T follicular helper cell (primary cell): ENCODE measurements at regions not wholly inside any gene's neighbourhood (a gene's known extent, or its start where the extent isn't known, plus 50 kb on each side); places are given as distances from the start of the nearest gene placed in this dataset.
"Not testable (repeated sequence)": the region's sequence is repeated elsewhere in the genome, so short reads cannot be mapped to it uniquely, and the experiment has no call there.

Experiments
- DNase-seq: peaks from one replicate; pipeline ENCODE4 v3.0.0-alpha.2; 2020; ENCODE audit warnings: low read depth

DNA sequence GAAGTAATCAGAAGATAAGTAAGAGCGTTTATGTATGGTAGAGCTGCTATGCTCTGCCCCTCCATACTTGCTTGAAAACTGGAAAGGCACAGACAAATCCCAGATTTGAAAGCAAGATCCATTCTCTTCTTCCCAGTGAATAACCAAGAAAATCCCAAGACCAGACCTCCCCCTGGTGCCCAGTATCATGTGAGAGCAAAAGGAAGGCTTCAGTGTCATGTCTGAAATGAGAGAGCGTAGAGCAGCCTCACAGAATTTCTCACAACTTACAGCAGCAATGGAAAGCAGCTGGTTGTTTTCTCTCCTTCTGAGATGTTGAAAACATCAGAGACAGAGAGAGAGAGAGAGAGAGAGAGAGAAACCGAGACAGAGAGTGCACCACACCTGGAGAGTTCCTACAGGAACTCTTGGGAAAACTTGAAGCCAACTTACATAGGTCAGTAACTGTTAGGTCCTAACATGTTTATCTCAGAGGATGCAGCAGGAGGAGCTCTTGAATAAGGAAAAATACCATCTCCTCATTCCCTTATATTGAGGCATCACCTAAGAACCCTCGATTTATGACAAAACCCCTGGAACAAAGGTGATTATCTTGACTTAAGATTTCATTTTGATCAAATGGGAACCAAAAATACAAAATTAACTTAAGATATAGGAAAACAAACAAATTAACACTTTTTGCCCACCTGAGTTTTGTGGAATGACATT lies 273.3 kb downstream of the NSUN3 start:
- DNase-seq, result no peak

DNA sequence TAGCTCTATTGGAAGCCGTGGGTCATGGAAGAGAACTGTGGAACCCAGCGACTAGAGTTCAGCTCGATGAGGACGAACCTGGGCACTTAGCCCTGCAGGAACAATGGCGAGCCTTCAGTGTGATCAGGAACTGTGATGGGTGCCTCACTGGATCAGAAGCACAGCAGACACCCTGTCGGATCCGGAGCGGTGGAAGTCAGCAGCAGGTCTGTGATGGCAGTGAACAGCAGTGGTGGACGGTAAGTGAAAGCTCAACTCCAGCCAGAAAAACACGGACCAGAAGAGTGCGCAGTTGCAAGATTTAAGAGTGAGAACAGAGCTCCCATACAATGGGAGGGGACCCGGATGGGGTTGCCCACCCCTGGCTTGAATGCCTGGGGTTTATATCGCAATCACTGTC lies 282.2 kb downstream of the NSUN3 start:
- no peak for DNase-seq

DNA sequence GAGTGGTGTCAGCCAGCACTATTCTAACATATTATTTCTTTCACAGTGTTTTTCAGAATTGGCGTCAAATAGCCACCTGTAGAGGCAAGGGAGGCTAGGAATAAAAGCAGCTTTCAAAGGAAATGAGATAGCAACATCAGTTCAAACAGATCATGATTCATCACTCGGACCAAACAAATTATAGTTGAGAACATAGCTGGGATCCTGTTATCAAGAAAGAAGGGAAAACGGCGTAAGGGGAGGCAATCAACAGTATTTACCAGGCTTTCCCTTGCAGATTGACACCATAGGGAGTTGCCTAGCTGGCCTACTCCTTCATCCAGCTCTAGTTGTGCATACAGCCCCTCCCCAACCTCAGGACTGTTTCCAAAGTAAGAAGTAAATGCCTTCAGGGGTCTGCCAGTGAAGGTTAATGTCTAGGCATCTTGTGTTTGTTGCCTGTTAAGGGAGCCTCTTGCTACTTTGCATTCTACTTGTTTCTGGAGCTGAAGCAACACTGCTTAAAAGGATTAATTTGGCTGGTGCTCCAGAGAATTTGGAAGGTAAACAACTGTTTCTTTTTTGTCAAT lies 286.5 kb downstream of the NSUN3 start:
- DNase-seq, result no peak

DNA sequence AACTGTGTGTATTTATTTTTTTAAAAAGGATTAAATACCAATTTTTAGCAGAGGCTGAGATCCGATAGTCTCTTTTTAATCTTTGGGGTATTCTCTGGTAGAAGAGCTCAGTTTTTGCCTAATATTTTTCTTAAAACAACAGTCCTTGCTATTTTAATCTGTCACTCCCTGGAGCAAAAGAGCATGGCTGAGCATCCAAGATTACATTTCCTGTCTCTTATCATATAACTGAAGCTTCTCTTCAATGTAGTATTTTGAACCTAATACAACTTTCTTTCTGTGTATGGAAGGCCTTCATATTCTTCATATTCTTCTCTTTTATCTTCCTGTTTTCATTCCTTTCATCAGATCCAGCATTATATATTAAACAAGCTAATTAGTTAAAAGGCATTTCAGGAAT lies 293.7 kb downstream of the NSUN3 start:
- no peak for DNase-seq

DNA sequence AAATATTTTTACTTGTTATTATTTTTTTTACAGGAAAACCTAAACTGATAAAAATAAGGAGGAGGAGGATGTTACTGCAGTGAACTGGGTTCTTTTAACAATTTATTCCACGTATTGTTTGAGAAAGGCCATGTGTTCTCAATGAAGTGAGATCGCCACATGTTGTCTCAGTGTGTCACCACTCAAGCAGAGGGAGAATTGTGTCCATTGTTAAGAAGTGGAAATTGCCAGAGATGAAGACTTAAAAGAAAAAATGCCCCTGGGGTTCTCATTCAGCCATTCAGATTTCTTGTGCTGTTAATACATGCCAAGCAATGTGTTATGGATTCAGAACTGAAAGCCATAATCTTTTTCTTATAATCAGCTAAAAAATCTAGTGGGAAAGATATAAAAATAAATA lies 297.1 kb downstream of the NSUN3 start:
- no peak for DNase-seq

DNA sequence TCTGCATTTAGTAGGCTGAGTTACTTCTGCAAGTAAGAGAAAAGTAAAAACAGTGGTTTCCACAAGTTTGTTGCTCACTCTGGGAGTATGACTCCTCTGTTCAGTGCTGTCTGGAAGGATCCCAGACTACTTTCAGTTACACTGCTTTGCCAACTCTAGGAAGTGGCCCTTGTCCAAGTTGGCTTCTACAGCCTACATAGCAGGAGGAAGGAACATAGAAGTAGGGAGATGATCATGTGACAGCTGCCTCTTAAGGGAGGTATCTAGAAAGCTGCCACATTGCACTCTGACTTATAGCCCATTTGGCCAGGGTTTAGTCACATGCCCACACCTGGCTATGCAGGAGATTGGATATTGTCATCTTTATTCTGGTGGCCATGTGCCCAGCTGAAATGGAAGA lies 298.1 kb downstream of the NSUN3 start:
- DNase-seq, result no peak

DNA sequence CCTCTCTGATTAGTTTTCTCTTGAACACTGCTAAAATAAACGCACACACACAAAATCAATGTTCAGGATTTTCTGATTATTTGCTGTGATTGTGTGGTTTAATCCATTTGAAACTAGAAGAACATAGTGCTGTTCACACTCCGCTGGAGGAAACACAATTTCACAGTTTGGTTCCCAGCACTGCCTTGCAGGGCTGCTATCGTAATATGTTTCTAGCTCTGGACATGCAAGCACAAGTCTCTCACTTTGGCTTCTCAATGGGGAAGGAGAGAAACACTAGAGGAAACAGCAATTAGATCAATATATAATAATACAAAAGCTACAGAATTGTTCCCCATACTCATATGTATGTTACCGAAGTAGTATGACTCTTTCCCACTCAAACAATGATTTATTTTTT lies 299.5 kb downstream of the NSUN3 start:
- no peak for DNase-seq

DNA sequence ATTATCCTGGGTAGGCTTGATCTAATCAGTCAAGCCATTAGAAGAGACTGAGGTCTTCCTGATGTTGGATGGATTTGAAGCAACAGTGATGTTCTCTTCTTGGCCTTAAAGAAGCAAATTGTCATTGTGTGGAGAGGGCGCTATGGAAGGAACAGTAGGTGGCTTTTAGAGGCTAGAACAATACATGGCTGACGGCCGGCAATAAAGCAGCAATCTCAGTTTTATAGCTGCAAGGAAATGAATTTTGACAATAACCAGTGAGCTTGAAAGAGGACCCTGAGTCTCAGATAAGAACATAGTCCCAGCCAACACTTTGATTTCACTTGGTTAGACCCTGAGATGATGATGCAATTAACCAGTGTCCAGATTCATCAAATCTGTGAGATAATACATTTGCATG lies 302.1 kb downstream of the NSUN3 start:
- no peak for DNase-seq

DNA sequence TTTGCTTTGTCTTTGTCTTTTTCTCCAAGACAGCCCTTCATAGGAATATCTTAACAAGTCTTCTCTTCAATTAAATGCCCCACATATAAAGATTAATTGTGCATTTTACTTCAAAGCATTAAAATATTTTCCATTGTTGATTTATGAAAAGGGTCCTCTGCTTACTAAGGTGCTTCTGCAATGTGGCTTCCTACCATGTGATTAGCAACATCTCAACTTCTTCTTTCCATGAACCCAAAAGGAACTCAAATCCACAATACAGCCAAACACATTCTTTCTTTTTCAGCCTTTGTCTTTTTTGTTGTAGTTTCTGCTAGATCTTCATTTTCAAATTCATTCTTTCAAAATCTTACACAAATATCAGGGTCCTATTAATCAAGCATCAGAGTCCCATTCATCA lies 309.2 kb downstream of the NSUN3 start:
- DNase-seq, result no peak

DNA sequence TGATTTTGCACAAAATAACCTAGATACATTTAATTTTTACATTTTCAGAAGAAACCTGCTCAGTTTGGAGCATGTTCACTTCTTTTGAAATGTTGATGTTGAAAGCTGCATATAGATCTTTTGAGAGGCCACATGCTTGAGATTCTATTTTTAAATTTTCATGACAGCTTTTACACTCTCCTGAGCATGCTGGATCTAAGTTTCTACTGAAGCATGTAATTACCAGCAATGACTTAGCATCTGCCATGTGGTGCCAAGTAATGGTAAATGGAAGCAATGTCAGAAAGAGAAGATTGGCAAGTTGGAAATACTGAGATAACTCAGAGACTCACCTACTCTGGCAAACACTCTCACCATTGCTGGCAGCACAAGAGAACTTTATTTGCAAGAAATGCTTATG lies 310.6 kb downstream of the NSUN3 start:
- DNase-seq, result no peak

DNA sequence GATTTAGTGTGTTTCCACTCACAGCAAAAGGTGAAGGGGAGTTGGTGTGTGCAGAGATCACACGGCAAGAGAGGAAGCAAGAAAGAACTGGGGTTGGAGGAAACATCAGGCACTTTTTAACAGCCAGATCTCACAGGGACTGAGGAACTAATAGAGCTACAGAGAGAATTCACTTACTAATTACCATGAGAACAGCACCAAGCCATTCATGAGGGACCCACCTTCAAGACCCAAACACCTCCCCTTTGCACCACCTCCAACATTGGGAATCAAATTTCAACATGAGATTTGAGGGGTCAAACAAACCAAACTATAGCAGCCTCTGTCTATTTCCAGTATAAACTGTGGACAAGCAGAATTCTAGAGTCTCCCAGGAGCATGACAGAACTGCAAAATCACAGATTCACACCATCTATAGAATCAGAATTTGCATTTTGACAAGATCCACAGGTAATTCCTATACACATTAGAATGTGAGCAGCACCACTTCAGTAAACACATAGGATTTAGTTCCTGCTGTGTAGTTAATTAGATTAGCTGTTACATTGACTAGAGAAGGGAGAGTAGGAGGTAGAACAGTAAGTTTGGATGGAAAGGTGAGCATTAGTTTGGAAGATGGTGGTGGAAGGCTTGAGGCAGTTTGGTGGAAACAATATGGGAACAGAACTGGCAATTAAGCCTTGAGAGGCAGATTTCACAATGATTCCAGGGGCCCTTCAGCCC lies 311.7 kb downstream of the NSUN3 start:
- no peak for DNase-seq

DNA sequence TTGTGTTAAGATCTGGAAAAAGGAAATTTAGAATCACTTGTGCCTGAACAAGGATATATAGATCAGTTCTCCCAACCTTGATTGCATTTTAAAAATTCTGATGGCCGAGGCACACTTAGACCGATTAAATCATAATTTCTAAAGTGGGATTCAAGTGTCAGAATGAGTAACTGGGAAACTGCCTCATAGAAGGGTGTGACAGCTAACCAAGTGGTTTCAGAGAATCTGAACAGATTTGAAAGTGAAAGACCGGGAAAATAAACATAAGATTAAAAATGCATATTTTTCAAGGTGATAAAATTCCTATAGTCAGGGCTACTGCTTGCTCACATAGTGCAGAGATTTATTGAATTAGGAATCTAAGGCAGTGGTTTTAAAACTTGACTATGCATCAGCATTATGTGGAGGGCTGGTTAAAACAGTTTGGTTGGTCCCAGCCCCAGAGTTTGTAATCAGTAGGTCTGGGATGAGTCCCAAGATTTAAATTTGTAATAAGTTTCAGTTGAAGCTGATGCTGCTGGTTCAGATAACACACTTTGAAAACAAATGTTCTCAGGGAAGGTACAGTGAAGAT lies 314.3 kb downstream of the NSUN3 start:
- DNase-seq, result not testable (repeated sequence)

DNA sequence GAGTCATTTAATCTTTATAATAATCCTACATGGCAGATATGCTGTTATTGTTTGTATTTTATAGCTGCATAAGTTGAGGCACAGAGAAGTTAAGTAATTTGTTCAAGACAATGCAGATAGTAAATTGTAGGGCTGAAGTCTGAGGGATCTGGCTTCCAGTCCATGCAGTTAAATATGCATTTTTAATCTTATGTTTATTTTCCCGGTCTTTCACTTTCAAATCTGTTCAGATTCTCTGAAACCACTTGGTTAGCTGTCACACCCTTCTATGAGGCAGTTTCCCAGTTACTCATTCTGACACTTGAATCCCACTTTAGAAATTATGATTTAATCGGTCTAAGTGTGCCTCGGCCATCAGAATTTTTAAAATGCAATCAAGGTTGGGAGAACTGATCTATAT lies 315.0 kb downstream of the NSUN3 start:
- not testable (repeated sequence) for DNase-seq

DNA sequence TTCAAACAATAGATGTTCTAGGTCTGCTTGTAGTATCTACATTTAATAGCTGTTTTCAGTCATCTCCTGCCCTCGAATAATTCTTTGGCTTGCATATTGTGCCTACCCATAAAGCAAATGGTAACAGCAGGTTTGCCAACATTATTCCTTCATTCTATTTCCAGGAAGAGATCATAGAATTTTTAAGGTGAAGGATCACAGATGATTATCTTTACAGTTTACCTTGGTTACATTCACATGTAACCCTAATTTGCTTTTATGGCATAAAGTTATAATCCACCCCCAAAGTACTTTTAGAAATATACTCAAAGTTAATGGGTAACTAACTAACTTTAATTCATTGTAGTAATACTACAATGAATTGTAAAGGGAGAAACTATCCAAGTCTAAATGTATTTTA lies 315.5 kb downstream of the NSUN3 start:
- DNase-seq, result no peak

DNA sequence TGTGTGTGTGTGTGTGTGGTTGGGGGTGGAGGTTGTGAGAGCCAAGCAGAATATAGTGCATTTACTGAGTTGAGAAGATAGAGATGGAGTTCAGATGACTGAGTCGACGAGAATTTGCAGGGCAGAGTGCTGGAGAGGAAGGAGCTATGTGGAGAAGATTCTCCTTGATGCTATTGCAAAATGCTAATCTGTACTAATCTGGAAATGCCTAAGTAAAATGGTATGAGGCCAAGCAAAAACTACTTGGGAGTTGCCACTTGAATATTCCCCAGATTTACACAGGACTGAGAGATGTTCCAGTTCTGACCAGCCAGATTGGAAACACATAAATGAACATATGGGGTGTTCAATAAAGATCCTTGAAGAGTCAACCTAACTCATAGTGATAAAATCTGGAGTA lies 316.4 kb downstream of the NSUN3 start:
- no peak for DNase-seq

DNA sequence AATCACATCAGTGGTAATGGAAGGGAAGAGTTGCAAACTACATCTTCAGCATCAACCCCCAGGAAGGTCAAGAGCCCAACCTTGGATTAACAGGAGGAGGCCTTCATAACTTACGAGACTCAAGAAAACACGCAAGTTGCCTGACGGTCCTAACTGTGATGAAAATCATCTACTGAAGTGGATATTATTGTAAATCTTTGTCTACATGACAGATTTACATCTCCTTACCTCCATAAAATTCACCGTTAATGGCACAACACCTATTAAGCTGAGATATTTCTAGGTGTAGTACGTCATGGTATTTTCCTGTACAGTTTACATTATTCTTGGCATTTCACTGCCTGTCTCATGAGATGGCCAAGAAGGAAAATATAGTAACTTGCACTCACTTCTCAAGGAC lies 332.0 kb downstream of the NSUN3 start:
- DNase-seq, result no peak

DNA sequence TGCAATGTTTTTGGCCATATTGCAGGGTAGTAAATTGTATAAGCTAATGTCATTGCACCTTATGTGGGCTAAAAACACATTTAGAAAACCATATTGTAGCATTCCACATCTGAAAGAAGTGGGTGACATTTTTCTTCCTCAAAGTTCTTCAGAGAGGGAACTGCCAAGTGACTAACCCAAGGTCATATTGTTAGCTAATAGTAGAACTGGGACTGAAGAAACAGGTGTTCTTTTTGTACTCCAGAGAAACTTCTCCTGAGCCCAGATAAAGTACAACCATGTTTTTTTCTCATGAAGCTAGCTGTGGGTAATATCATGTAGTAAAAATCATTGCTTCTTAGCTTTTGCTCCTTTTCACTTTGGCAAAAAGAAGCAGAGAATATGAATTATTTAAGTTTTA lies 333.0 kb downstream of the NSUN3 start:
- DNase-seq, result no peak

DNA sequence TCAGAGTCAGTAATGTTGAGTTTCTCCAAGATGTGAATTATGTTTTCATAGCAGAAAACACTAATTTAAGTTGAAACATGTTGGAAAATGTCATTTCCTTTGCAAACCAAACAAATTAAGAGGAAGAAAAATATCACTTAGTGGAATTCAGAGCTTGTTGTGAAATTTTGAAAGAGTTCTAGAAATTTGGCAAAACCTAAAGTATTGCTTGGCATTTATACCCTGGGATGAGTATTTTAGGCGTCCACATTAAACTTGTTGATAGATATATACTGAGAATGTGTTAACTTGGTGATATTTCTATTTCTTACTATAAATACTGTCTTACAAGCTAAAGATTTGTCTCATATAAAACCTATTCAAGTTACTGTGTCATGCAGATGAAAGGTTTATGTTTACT lies 335.2 kb downstream of the NSUN3 start:
- no peak for DNase-seq

DNA sequence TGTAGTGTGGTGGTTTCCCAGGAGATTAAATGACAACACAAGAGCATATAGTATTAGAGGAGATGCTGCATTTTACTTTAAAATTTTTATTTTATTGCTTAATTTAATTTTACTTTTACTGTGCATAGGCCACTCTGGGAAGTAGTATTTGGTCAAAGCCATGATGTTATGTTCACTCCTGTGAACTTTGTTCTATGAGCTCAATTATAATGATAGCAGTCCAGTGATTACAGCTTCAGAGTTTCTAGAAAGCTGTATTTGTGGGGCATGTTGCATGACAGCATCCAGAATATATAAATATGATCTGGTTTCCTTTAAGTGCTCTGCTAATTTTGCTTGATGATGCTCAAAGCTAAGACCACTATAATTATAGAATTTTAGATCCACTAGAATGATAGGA lies 338.6 kb downstream of the NSUN3 start:
- no peak for DNase-seq

DNA sequence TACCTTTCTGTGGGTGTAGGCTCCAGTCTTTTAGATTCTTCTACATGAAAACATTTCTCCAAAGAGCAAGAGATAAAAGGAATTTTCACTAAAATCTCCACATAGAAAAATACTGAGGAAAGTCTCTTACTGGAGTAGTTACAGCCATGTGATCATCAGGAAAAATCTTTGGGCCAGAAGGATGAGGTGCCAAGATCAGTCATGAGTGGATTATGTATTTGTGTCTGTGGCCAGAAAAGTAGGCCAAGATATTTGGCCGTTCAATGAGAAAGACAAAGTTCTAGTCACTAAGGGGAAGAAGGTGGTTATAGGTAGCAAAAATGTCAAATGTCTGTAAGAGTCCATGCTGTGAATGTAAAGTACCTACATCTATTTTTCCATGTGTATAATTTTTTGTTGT lies 339.3 kb downstream of the NSUN3 start:
- DNase-seq, result no peak

DNA sequence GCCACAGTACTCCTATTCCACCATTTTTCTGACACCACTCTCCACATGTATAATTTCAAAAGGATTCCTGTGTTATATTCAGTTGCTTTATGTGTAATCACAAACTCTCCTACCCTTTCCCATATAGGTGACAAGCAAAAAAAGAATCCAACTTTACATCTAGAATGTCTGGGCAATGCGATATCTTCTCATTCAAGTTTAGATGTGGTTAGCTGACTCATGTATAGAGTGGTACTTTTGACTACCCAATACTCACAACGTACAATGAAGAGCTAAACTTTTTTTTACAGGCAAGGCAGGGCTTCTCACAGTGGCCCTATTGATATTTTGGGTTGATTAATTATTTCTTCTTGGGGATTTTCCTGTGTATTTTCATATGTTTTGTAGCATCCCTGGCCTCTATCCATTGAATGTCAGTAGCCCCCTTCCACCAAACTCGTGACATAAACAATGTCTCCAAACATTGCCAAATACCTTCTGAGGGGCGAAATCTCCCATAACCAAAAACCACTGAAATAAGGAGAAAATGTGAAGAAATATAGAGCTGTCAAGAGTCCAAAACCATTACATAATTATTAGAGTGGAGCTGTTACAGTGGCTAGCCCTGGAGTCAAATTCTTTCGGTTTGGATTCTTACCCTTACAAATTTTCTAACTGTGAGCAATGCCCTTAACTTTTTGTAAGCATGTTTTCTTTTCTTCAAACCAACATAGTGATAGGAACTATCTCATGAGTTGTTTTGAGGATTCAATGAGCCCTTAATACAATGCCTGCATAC lies 342.6 kb downstream of the NSUN3 start:
- no peak for DNase-seq

DNA sequence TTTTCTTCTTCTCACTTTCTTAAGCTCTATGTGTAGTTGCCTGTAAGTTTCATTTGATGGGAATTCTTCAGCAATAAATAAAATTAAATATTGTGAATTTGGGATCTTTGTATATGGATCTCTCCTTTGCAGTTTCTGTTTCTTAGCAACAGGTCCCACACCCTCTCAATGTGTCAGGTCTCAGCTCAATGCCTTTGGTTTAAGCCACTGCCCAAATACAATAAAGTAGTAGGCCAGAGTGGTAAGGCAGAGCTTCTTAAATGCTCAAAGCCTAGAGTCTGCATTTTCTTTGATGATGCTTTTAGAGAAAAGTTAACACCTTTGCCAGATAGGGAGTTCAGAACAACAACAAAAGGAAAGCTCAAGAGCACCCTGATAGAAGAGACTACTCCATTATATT lies 343.7 kb downstream of the NSUN3 start:
- DNase-seq, result no peak
